ENCODE measurements at regions not wholly inside any gene's neighbourhood (a gene's known extent, or its start where the extent isn't known, plus 50 kb on each side); places are given as distances from the start of the nearest gene placed in this dataset.
A peak's percentile ranks its signal among the peaks of the same experiment; 100 is the strongest.
"Not testable (repeated sequence)": the region's sequence is repeated elsewhere in the genome, so short reads cannot be mapped to it uniquely, and the experiment has no call there.

DNA sequence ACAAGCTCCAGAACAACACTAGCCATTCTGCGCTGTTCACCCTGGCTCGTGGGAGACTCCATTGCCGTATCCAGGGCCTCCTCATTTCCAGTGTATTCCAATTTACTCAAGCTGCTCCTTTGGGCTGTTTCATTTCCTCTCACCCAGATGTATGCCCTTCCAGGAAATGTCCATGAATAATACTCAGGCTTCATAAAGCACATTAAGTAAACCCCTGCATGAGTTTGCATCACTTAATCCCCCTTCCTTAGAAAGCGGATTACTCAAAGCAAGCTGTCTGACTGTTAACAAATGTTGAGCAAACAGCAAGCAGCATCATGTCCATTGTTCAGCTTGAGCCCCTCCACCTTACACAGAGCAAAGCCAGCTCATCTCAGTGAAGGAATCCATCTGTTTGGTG, 403.6 kb upstream of the PBX1 start:
- Histone ChIP-seq H3K36me3 (ENCODE audit: insufficient read depth, low read length) (no peaks in the 10 kb centered on the region), H3K4me1 (ENCODE audit: insufficient read depth, low read length) (no peaks in the 10 kb centered on the region), H3K27me3 (ENCODE audit: insufficient read depth, low read length) (no peaks in the 10 kb centered on the region), H3K27ac (ENCODE audit: low read depth, low read length) (no peak overlapping the region), H3K4me3 (ENCODE audit: low read length in 2 of 2) (no peak overlapping the region), H3K9me3 (ENCODE audit: control insufficient read depth in 1 of 2, low read length in 2 of 2) (no peaks in the 10 kb centered on the region)
- H3K36me3 Mint-ChIP-seq, result no peaks in the 10 kb centered on the region
- H3K4me1 Mint-ChIP-seq, result no peaks in the 10 kb centered on the region
- POLR2A ChIA-PET (ENCODE audit: partially characterized antibody), result no interaction called here
- H3K27me3 Mint-ChIP-seq, result no peaks in the 10 kb centered on the region
- no peak overlapping the region for H3K4me3 Mint-ChIP-seq
- no peak overlapping the region for H3K27ac Mint-ChIP-seq
- no peak for DNase-seq
- CTCF ChIA-PET (ENCODE audit: partially characterized antibody), result no interaction called here
- H3K9me3 Mint-ChIP-seq, result peaks cover 5 to 21% (median 9%) of the 10 kb centered on the region in 8 donors
- intact Hi-C loops (cut with micrococcal nuclease), result no loop called here

- H3K27ac ChIP-seq (ENCODE audit: low read depth, low read length), result no peak overlapping the region
- H3K27me3 ChIP-seq (ENCODE audit: insufficient read depth, low read length), result no peaks in the 10 kb centered on the region
- no peaks in the 10 kb centered on the region for H3K36me3 Mint-ChIP-seq
- no peaks in the 10 kb centered on the region for H3K9me3 ChIP-seq (ENCODE audit: control insufficient read depth in 1 of 2, low read length in 2 of 2)
- no peaks in the 10 kb centered on the region for H3K4me1 ChIP-seq (ENCODE audit: insufficient read depth, low read length)
- no peak overlapping the region for H3K27ac Mint-ChIP-seq
- no peaks in the 10 kb centered on the region for H3K4me1 Mint-ChIP-seq
- H3K4me3 ChIP-seq (ENCODE audit: low read length in 2 of 2), result no peak overlapping the region
- no peak overlapping the region for H3K4me3 Mint-ChIP-seq
- peaks cover 0 to 27% (median 15%) of the 10 kb centered on the region in 8 donors for H3K9me3 Mint-ChIP-seq
- ChIA-PET CTCF (ENCODE audit: partially characterized antibody) (no interaction called here), POLR2A (ENCODE audit: partially characterized antibody) (no interaction called here)
- H3K36me3 ChIP-seq (ENCODE audit: insufficient read depth, low read length), result no peaks in the 10 kb centered on the region
- H3K27me3 Mint-ChIP-seq, result no peaks in the 10 kb centered on the region
- intact Hi-C loops (cut with micrococcal nuclease), result no loop called here
- no peak for DNase-seq
Measured at GRCh38 chr1:164163289-164163849, 395.6 kb upstream of the PBX1 start.

- POLR2A ChIA-PET (ENCODE audit: partially characterized antibody), result no interaction called here
Measured at GRCh38 chr1:164165466-164165865, 393.5 kb upstream of the PBX1 start.

GRCh38 chr1:164166454-164166853, 392.5 kb upstream of the PBX1 start:
- POLR2A ChIA-PET (ENCODE audit: partially characterized antibody); H3K4me1 ChIP-seq (ENCODE audit: insufficient read depth, low read length); H3K4me3 Mint-ChIP-seq; H3K4me3 ChIP-seq (ENCODE audit: low read length in 2 of 2); H3K27me3 Mint-ChIP-seq; intact Hi-C loops (cut with micrococcal nuclease); H3K27me3 ChIP-seq (ENCODE audit: insufficient read depth, low read length); H3K36me3 Mint-ChIP-seq; H3K4me1 Mint-ChIP-seq; H3K36me3 ChIP-seq (ENCODE audit: insufficient read depth, low read length); DNase-seq; CTCF ChIA-PET (ENCODE audit: partially characterized antibody); H3K27ac Mint-ChIP-seq; H3K9me3 ChIP-seq (ENCODE audit: control insufficient read depth in 1 of 2, low read length in 2 of 2); H3K27ac ChIP-seq (ENCODE audit: low read depth, low read length): not testable (repeated sequence)
- peaks cover 3 to 35% (median 26%) of the 10 kb centered on the region in 8 donors for H3K9me3 Mint-ChIP-seq

More at GRCh38 chr1:164165466-164165865, 393.5 kb upstream of the PBX1 start:
- intact Hi-C loops (cut with micrococcal nuclease), result no loop called here
- peaks cover 3 to 37% (median 22%) of the 10 kb centered on the region in 8 donors for H3K9me3 Mint-ChIP-seq
- no peak overlapping the region for H3K4me3 Mint-ChIP-seq
- H3K27me3 Mint-ChIP-seq, result no peaks in the 10 kb centered on the region
- Histone ChIP-seq H3K36me3 (ENCODE audit: insufficient read depth, low read length) (no peaks in the 10 kb centered on the region), H3K9me3 (ENCODE audit: control insufficient read depth in 1 of 2, low read length in 2 of 2) (no peaks in the 10 kb centered on the region), H3K27ac (ENCODE audit: low read depth, low read length) (no peak overlapping the region), H3K27me3 (ENCODE audit: insufficient read depth, low read length) (no peaks in the 10 kb centered on the region), H3K4me3 (ENCODE audit: low read length in 2 of 2) (no peak overlapping the region), H3K4me1 (ENCODE audit: insufficient read depth, low read length) (no peaks in the 10 kb centered on the region)
- no peak for DNase-seq
- H3K4me1 Mint-ChIP-seq, result no peaks in the 10 kb centered on the region
- no peak overlapping the region for H3K27ac Mint-ChIP-seq
- H3K36me3 Mint-ChIP-seq, result no peaks in the 10 kb centered on the region
- CTCF ChIA-PET (ENCODE audit: partially characterized antibody), result no interaction called here

GRCh38 chr1:164177118-164177517, 381.9 kb upstream of the PBX1 start:
- Mint-ChIP-seq H3K9me3 (peaks cover 4 to 34% (median 12%) of the 10 kb centered on the region in 8 donors), H3K27me3 (no peaks in the 10 kb centered on the region), H3K36me3 (no peaks in the 10 kb centered on the region), H3K27ac (no peak overlapping the region), H3K4me1 (no peaks in the 10 kb centered on the region), H3K4me3 (no peak overlapping the region)
- CTCF ChIA-PET (ENCODE audit: partially characterized antibody), result no interaction called here
- Histone ChIP-seq H3K9me3 (ENCODE audit: control insufficient read depth in 1 of 2, low read length in 2 of 2) (no peaks in the 10 kb centered on the region), H3K27me3 (ENCODE audit: insufficient read depth, low read length) (no peaks in the 10 kb centered on the region), H3K4me3 (ENCODE audit: low read length in 2 of 2) (no peak overlapping the region), H3K4me1 (ENCODE audit: insufficient read depth, low read length) (no peaks in the 10 kb centered on the region), H3K36me3 (ENCODE audit: insufficient read depth, low read length) (no peaks in the 10 kb centered on the region), H3K27ac (ENCODE audit: low read depth, low read length) (no peak overlapping the region)
- DNase-seq, result no peak
- POLR2A ChIA-PET (ENCODE audit: partially characterized antibody), result no interaction called here
- intact Hi-C loops (cut with micrococcal nuclease), result no loop called here

GRCh38 chr1:164180824-164181223, 378.2 kb upstream of the PBX1 start:
- no peak overlapping the region for H3K27ac Mint-ChIP-seq
- ChIA-PET CTCF (ENCODE audit: partially characterized antibody) (no interaction called here), POLR2A (ENCODE audit: partially characterized antibody) (no interaction called here)

DNA sequence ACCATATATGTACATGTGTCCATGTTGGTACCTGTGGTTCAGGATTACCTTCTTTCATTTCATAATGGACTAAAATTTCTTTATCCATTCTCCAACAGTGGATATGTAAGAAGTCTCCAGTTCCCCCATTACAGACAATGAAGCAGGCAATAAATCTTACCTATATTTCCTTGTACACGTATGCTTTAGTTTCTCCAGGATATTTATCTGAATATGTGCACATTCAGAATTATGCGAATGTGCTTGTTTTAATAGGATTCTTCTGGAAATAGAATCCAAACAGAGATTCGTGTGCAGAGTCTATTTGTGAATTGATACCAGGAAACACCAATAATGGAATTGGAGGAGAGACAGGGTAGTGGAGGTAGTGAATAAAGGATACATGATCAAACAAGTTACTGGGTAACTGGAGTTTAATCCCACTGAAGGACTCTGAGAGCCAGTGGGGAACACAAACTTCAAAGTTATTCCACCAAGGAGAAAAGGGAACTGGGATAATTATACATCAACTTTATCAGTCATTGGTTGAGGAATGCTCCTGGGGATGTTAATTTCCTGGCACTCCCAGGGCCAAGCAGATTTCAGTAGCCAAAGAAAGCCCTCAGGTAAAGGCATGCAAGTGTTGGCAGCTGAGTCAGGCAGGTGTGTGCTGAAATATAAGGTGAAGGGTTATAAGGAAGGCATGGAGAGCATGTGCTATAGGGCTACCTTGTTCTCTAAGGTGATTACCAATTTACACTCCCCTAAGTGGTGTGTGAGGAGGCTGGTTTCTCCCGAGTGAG, 374.9 kb upstream of the PBX1 start:
- POLR2A ChIA-PET (ENCODE audit: partially characterized antibody), result no interaction called here
- no peak overlapping the region for H3K4me3 ChIP-seq (ENCODE audit: low read length in 2 of 2)
- CTCF ChIA-PET (ENCODE audit: partially characterized antibody), result no interaction called here
- no peaks in the 10 kb centered on the region for H3K27me3 ChIP-seq (ENCODE audit: insufficient read depth, low read length)
- intact Hi-C loops (cut with micrococcal nuclease), result no loop called here
- Mint-ChIP-seq H3K36me3 (no peaks in the 10 kb centered on the region), H3K27me3 (no peaks in the 10 kb centered on the region), H3K4me3 (no peak overlapping the region), H3K27ac (no peak overlapping the region), H3K4me1 (no peaks in the 10 kb centered on the region), H3K9me3 (peaks cover 2 to 23% (median 10%) of the 10 kb centered on the region in 8 donors)
- no peaks in the 10 kb centered on the region for H3K9me3 ChIP-seq (ENCODE audit: control insufficient read depth in 1 of 2, low read length in 2 of 2)
- no peaks in the 10 kb centered on the region for H3K4me1 ChIP-seq (ENCODE audit: insufficient read depth, low read length)
- no peak overlapping the region for H3K27ac ChIP-seq (ENCODE audit: low read depth, low read length)
- no peak for DNase-seq
- H3K36me3 ChIP-seq (ENCODE audit: insufficient read depth, low read length), result no peaks in the 10 kb centered on the region

More at GRCh38 chr1:164180824-164181223, 378.2 kb upstream of the PBX1 start:
- H3K4me3 ChIP-seq (ENCODE audit: low read length in 2 of 2), result no peak overlapping the region
- Mint-ChIP-seq H3K9me3 (peaks cover 2 to 25% (median 9%) of the 10 kb centered on the region in 8 donors), H3K27me3 (no peaks in the 10 kb centered on the region), H3K4me3 (peak overlapping the region in 1 of 8 donors; percentile 53), H3K4me1 (no peaks in the 10 kb centered on the region), H3K36me3 (no peaks in the 10 kb centered on the region)
- no peaks in the 10 kb centered on the region for H3K9me3 ChIP-seq (ENCODE audit: control insufficient read depth in 1 of 2, low read length in 2 of 2)
- no peaks in the 10 kb centered on the region for H3K4me1 ChIP-seq (ENCODE audit: insufficient read depth, low read length)
- H3K27me3 ChIP-seq (ENCODE audit: insufficient read depth, low read length), result no peaks in the 10 kb centered on the region
- intact Hi-C loops (cut with micrococcal nuclease), result no loop called here
- no peak overlapping the region for H3K27ac ChIP-seq (ENCODE audit: low read depth, low read length)
- H3K36me3 ChIP-seq (ENCODE audit: insufficient read depth, low read length), result no peaks in the 10 kb centered on the region
- DNase-seq, result no peak
